ENCODE measurements at regions not wholly inside any gene's neighbourhood (a gene's known extent, or its start where the extent isn't known, plus 50 kb on each side); places are given as distances from the start of the nearest gene placed in this dataset.

GRCh38 chr5:173714551-173715428 is 98.3 kb upstream of the BOD1 start:
- no peaks in the 10 kb centered on the region for H3K36me3 ChIP-seq
- no peak for TF ChIP-seq CTCF (IDR thresholded peaks at IDR 0.05)
- ATAC-seq (peak in 1 of 4 donors; percentile 50), FAIRE-seq (no peak), DNase-seq (no peak)
- no peak overlapping the region for H3K27ac ChIP-seq
- 82 to 89% methylated on average over 12 of the region's 12 CpGs for WGBS, 2 donors
- no peak overlapping the region for H3K4me3 ChIP-seq
- intact Hi-C loops (cut with DNase I) = no loop called here
- peaks cover 0 to 3% (median 2%) of the 10 kb centered on the region in 3 donors for H3K4me1 ChIP-seq
- no peaks in the 10 kb centered on the region for H3K9me3 ChIP-seq
- no peaks in the 10 kb centered on the region for H3K27me3 ChIP-seq

DNA sequence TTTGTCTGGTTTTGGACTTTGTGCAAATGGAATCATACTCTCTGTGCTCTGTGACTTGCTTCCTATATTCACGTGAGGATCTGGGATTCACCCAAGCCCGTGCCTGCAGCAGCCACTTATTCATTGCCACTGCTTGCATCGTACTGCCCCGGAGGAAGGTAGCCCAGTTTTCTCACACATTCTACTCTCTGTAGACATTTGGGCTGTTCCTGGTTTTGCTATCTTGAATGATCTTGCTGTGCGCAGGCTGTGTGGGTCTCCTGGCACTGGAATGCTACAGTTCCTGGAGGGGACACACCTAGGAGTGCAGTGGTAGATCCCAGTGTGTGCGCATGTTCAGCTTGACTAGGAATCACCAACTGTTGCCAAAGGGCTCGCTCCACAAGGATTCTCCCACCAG is 99.2 kb upstream of the BOD1 start:
- FAIRE-seq (no peak), ATAC-seq (no peak), DNase-seq (no peak)
- no peaks in the 10 kb centered on the region for H3K27me3 ChIP-seq
- H3K9me3 ChIP-seq = no peaks in the 10 kb centered on the region
- no peak overlapping the region for H3K4me3 ChIP-seq
- H3K27ac ChIP-seq = no peak overlapping the region
- H3K4me1 ChIP-seq = peaks cover 0 to 7% (median 6%) of the 10 kb centered on the region in 3 donors
- intact Hi-C loops (cut with DNase I) = no loop called here
- TF ChIP-seq CTCF (IDR thresholded peaks at IDR 0.05) = no peak
- H3K36me3 ChIP-seq = no peaks in the 10 kb centered on the region
- WGBS, 2 donors = 89 to 91% methylated on average over 7 of the region's 7 CpGs

GRCh38 chr5:173716058-173716682 is 99.7 kb upstream of the BOD1 start:
- intact Hi-C loops (cut with DNase I) = no loop called here
- WGBS, 2 donors = 86 to 90% methylated on average over 10 of the region's 10 CpGs
- H3K4me3 ChIP-seq = no peak overlapping the region
- DNase-seq = no peak
- H3K4me1 ChIP-seq = peaks cover 0 to 7% (median 6%) of the 10 kb centered on the region in 3 donors
- ATAC-seq = no peak
- no peak overlapping the region for H3K27ac ChIP-seq
- FAIRE-seq = no peak
- no peaks in the 10 kb centered on the region for H3K9me3 ChIP-seq
- H3K27me3 ChIP-seq = no peaks in the 10 kb centered on the region
- TF ChIP-seq CTCF (IDR thresholded peaks at IDR 0.05) = no peak
- no peaks in the 10 kb centered on the region for H3K36me3 ChIP-seq

GRCh38 chr5:173717959-173718358 is 101.5 kb upstream of the BOD1 start:
- ATAC-seq (no peak), DNase-seq (no peak), FAIRE-seq (no peak)
- TF ChIP-seq CTCF (IDR thresholded peaks at IDR 0.05) = no peak
- Histone ChIP-seq H3K4me3 (no peak overlapping the region), H3K27me3 (no peaks in the 10 kb centered on the region), H3K9me3 (no peaks in the 10 kb centered on the region), H3K4me1 (peaks cover 0 to 7% (median 6%) of the 10 kb centered on the region in 3 donors), H3K27ac (no peak overlapping the region), H3K36me3 (no peaks in the 10 kb centered on the region)
- intact Hi-C loops (cut with DNase I) = no loop called here
- WGBS, 2 donors = 88% methylated on average over 10 of the region's 10 CpGs

- FAIRE-seq (no peak), ATAC-seq (no peak), DNase-seq (no peak)
- H3K36me3 ChIP-seq = no peaks in the 10 kb centered on the region
- no peaks in the 10 kb centered on the region for H3K9me3 ChIP-seq
- H3K4me3 ChIP-seq = no peak overlapping the region
- intact Hi-C loops (cut with DNase I) = no loop called here
- no peaks in the 10 kb centered on the region for H3K27me3 ChIP-seq
- WGBS, 2 donors = 91 to 93% methylated on average over 10 of the region's 10 CpGs
- no peak overlapping the region for H3K27ac ChIP-seq
- H3K4me1 ChIP-seq = peaks cover 0 to 7% (median 6%) of the 10 kb centered on the region in 3 donors
- TF ChIP-seq CTCF (IDR thresholded peaks at IDR 0.05) = no peak
These were observed 102.0 kb upstream of the BOD1 start for GRCh38 chr5:173718469-173718868.
